Tibial nerve (tissue), 4 donors: ENCODE measurements at regions not wholly inside any gene's neighbourhood (a gene's known extent, or its start where the extent isn't known, plus 50 kb on each side); places are given as distances from the start of the nearest gene placed in this dataset.

Experiments
- DNase-seq, 2 donors: peaks; one replicate each; pipeline ENCODE4 v3.0.0-alpha.2; 2019; ENCODE audit warnings: low spot score in 2 of 2
- H3K27ac ChIP-seq, 4 donors: fragments of 200-600 bp; sonication (generic) in 3 of 4; one replicate each; pipeline ENCODE4 v1.5.1; 2017 to 2019; ENCODE audit warnings: mild to moderate bottlenecking in 1 of 4
- H3K27me3 ChIP-seq, 2 donors: fragments of 200-600 bp; sonication (generic) in 1 of 2; one replicate each; pipeline versions ENCODE4 v1.5.1 to v1.6.0; 2017 to 2019
- H3K36me3 ChIP-seq, 3 donors: fragments of 200-600 bp; sonication (generic); one replicate each; pipeline ENCODE4 v1.5.1; 2018 to 2019
- H3K4me1 ChIP-seq, 4 donors: fragments of 200-600 bp; sonication (generic) in 3 of 4; one replicate each; pipeline ENCODE4 v1.5.1; 2017 to 2019
- H3K4me3 ChIP-seq, 4 donors: fragments of 200-600 bp; sonication (generic) in 3 of 4; one replicate each; pipeline ENCODE4 v1.5.1; 2017 to 2019; ENCODE audit warnings: mild to moderate bottlenecking in 1 of 4, moderate library complexity in 1 of 4
- H3K9me3 ChIP-seq, 4 donors: fragments of 200-600 bp; sonication (generic) in 3 of 4; one replicate each; pipeline ENCODE4 v1.5.1; 2017 to 2019
- CTCF ChIP-seq, 5 experiments: fragments of 200-600 bp in 3 of 5; fragments of 450-650 bp in 2 of 5; sonication (generic) in 3 of 5; IDR thresholded peaks; one replicate each; pipeline ENCODE4 v1.5.1; 2016 to 2019; ENCODE audit warnings: antibody characterized with exemption in 5 of 5, mild to moderate bottlenecking in 3 of 5, moderate library complexity in 2 of 5
- EP300 ChIP-seq, 2 donors: sonication (generic); formaldehyde crosslinking; IDR thresholded peaks; one replicate each; pipeline ENCODE4 v1.6.1; 2017; ENCODE audit warnings: antibody characterized with exemption in 2 of 2, mild to moderate bottlenecking in 1 of 2
- POLR2A ChIP-seq, 2 donors: fragments of 450-650 bp; IDR thresholded peaks; one replicate each; pipeline ENCODE4 v1.6.1; 2017; ENCODE audit warnings: antibody characterized with exemption in 2 of 2, mild to moderate bottlenecking in 2 of 2, moderate library complexity in 2 of 2

DNA sequence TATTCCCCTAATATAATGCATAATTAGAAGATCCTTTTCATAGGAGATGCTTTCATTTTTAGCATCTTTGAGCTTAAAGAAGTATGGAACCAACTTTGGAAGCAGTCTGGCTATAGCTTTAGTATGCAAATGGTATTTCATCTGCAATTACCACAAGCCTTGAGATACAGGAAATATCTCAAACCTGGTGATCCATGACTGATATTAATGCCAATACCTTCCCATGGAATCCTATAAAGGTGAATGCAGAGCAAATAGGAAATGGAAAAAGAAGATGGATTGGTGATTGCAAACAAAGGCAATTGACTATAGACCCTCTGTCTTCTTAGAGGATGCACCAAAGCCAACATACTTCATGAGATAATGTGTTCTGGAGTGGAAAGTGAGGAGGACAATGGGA lies 326.4 kb downstream of the KBTBD8 start:
- no peak for DNase-seq
- Histone ChIP-seq H3K27ac (no peak overlapping the region), H3K36me3 (no peaks in the 10 kb centered on the region), H3K4me1 (no peaks in the 10 kb centered on the region), H3K4me3 (no peak overlapping the region), H3K9me3 (peaks cover 0 to 8% (median 0%) of the 10 kb centered on the region in 4 donors), H3K27me3 (no peaks in the 10 kb centered on the region)
- TF ChIP-seq EP300 (IDR thresholded peaks at IDR 0.05): no peak
- no peak for TF ChIP-seq CTCF (IDR thresholded peaks at IDR 0.05)
- TF ChIP-seq POLR2A (IDR thresholded peaks at IDR 0.05): no peak
